GM19238 (cell line): ENCODE measurements at regions not wholly inside any gene's neighbourhood (a gene's known extent, or its start where the extent isn't known, plus 50 kb on each side); places are given as distances from the start of the nearest gene placed in this dataset.
"Not testable (repeated sequence)": the region's sequence is repeated elsewhere in the genome, so short reads cannot be mapped to it uniquely, and the experiment has no call there.

Experiments
- DNase-seq: peaks from one replicate; pipeline ENCODE4 v3.0.0; 2011; ENCODE audit warnings: low spot score; ENCODE audit not compliant: insufficient read length

DNA sequence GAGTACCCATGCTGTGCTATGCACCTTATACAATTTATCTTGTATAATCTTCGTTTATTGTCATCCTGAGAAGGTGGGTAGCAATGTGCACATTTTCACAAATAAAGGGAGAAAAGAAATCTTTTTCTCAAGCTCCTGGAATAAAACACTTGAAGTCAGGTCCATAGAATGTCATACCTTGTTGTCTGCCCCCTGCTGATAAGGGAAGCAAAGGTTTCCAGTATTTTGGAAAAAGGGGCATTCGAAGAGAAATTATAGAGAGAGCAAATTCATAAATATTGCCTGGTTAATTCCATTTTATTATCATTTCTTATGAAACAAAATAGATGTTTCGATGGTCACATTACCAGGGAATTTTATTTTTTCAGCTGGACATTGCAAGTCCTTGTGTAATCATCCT lies 277.8 kb downstream of the RAP2B start:
- DNase-seq, result no peak

DNA sequence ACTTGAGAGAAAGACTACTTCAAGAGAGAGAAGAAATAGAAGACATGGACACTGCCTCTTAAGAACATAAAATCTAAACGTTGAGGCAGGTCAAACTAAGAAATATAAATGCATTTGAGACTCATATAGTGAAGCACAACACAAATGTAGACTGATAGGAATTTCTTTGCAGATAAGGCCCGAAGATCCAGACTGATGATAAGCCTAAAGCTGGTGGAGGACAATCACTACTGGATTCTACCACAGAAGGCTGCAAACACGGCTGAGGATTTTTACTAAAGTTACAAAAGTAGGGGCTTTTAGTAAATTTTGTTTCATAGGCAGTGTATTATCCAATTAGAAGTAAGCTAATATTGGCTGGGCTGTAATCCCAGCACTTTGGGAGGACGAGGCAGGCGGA lies 278.3 kb downstream of the RAP2B start:
- DNase-seq, result no peak

DNA sequence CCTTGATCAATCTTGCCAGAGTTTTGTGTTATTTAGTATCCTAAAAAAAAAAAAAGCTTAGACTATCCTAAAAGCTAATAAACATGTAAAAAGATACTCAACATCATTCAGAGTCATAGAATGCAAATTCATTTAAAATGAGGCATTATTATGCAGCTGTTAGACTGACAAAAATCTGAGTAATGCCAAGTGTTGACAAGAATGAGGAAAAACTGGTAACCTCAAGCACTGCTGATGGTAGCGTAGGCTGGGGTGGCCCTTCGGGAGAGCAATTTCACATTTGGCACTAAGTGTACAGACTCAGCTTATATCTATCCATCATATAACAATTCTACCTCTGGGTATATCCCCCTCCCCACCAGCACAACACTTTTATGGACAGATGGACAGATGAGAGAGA lies 280.4 kb downstream of the RAP2B start:
- DNase-seq, result no peak

DNA sequence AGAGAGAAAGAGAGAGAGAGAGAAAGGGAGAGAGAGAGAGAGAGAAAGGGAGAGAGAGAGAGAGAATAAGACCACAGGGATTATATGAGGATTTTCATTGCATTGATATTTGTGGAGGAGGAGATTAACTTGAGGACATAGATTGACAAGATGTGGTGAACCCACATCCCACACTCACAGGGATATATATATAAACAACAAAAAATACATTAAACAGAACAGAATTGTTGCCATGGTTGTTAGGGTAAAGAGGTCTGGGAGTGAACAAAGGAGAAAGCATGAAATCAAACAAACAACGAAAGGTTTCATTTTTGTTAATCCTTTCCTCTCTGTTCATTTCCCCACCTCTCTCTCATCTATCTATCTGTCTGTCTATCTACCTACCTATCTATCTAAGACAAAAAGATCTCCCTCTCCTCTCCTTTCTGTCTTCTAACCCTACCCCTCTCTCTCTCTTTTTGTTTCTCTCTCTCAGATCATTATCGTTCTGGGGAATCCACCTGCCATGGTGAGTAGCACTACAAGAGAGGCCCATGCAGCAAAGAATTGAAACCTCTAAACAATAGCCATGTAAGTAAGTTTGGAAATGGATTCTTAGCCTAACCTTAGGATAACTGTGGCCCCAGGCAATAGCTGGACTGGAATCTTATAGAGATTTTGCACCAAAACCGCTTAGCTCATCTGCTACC lies 280.9 kb downstream of the RAP2B start:
- DNase-seq, result no peak

DNA sequence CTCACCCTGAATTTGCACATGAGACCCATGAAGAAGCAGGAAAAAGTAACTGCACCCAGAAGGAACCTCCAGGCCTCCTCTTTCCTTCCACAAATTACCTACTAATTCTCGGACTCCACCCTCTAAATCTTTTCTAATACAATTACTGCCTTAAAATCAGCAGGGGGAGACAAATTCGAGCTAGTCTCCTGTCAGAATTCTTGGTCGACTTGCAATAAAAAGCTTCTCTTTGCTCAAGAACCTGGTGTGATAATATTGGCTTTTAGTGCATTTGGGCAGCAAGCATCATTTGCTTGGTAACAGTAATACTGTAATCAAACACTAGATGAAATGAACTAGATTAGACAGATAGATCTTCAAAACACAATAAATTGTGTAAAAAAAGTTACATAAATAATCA lies 281.9 kb downstream of the RAP2B start:
- DNase-seq, result no peak

DNA sequence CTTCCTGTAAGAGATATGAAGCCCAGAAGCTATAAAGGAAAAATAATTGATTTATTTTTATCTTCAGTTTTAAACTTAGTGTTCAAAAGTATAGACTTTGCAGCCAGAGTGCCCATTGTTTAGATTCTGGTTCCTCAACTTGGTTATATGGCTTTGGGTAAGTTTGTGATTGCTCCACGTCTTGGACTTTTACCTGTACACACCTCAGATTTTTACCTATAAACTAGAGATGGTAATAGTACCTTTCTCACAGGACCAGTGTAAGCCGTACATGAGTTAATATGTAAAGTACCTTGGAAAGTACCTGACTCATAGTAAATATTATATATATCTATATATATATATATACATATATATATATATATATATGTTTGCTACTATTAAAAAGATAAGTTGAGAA lies 283.8 kb downstream of the RAP2B start:
- DNase-seq, result no peak

DNA sequence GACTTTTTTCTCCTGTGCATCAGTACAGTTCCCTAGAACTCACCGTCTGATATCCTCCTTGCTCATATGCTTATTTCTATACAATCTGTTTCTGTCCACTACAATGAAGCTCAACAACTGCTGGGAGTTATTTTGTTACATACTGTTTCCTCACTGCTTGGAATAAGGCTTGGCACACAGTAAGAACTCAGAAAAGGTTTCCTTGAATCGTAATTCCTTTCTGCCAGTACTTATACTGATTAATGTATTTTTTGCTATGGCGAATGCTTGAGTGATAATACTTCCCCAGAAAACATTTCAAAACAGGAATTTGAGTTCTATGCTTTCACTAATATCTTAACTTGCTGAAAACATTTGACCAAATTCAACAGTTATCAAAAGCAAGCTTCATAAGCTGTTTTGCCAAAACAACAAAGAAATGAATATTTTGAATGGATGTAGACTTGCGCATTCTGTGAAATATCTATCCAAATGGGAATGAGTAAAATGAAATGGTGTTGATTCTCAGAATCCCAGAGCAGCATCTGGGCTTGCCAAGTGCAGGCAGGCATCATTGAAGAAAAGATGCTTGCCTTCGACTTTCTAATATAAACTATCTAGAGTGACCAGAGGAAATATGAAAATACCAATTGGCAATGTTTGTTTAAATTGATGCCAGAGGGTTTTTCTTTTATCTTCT lies 286.3 kb downstream of the RAP2B start:
- no peak for DNase-seq

DNA sequence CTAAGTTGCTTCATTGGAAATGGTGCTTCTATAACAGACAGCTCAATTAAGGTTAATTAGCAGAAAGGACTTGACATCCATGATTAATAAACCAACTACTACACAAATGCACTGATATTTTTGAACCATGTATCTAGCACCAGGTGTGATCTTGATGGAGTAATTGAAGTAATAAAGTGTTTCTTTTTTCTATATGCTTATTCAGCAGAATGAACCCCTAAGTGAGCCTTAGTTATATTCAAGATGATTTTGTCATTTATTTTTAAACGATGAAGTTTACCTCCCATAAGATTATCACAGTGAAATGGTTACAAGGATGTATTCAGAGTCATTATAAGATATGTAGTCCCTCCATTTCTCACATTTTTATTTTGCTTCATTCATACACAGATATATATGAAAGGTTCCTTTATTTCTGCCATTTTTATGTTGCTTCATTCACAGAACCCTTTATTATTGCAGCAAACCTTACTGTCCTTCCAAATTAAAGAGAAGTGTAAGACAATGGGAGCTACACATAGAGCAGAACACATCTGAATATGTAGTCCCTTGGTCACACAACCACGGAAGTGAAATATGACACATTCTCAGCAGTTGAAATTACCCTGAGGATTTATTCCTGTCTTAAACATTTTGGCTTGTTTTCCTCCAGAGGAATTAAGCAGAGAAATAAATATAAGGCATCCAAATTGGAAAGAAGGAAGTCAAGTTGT lies 295.0 kb downstream of the RAP2B start:
- no peak for DNase-seq

DNA sequence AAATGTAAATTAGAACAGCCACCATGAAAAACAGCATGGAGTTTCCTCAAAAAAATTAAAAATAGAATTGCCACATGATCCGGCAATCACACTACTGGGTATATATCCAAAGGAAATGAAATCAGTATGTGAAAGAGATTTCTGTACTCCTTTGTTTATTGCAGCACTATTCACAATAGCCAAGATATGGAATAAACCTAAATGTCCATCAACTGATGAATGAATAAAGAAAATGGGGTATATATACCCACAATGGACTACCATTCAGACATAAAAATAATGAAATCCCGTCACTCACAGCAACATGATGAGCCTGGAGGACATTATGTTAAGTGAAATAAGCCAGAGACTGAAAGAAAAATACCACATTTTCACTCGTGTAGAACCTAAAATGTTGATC lies 296.9 kb downstream of the RAP2B start:
- no peak for DNase-seq

DNA sequence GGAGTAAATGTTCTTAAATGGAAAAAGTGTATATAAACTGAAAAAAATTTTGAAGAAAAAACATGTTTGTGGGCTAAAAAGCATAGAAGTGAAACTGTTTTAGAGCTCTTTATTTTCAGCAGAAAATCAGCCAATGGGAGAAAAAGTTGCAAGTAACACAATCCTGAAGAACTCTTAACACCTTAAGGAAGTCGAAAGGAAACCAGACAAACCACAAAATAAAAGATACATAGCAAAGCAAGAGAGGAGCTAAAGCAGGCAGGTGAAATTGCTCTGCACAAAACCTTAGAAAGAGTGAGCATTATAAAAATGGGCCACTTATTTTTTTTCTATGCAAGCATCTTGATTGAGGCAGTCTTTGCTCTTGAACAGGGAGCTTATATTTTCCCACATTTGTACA lies 300.5 kb downstream of the RAP2B start:
- DNase-seq, result no peak

DNA sequence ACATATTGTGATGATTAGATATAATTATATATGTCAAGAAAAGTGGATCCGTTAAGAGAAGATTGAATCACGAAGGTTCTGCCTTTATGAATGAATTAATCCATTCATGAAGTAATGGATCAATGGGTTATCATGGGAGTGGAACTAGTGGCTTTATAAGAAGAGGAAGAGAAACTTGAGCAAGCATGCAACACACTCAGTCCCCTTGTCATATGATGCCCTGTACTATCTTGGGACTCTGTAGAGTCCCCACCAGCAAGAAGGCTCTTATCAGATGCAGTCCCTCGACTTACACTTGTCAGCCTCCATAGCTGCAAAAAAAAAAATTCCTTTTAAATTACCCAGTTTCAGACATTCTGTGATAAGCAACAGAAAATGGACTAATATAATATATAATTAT lies 301.9 kb downstream of the RAP2B start:
- no peak for DNase-seq

DNA sequence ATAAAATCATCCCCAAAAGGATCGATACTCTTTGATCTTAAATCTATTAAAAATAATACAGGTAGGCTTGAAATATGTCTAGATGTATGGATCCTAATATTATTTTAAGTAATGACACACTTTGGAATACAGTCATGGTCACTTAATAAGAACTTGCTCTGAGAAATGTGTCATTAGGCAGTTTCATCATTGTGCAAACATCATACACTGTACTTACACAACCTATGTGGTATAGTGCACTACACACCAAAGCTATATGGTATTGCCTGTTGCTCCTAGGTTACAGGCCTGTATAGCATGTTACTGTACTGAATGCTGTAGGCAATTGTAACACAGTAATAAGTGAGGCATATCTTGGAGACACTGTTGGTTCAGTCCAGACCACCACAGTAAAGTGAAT lies 307.1 kb downstream of the RAP2B start:
- no peak for DNase-seq

DNA sequence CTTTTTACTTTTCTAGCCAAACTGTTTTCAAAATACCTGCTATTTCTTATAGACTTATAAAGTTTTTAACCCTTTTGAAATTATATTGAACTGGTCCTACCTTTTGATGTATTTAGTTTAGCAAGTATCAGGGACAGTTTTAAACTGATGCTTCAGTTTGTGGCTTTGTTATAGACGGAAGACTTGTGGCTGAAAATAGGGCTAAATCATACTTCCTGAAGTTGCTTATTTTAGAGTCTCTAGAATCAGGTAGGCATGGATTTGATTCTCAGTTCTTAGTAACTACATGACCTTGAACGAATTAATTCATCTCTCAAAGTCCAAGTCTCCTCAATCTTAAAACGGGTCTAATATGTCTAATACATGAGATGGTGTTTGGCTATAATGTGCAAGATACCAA lies 322.8 kb downstream of the RAP2B start:
- DNase-seq, result no peak

DNA sequence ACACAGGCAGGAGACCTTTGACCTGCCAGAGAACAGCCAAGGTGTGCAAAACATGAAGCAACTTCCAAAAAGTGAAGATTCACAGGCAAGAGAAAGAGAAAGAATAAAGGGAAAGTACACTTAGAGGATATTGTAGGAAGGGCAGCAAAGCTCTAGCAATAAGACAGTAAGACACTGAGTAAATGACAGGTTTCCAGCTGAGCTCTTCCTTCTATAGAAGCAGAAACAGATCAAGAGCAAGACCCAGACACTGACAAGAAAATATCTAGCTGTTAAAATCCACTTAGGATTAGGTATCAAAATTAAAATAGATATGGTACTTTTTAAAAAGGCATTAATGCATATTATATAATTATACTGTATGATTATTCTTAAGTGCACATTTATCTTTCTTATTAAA lies 333.4 kb downstream of the RAP2B start:
- no peak for DNase-seq

DNA sequence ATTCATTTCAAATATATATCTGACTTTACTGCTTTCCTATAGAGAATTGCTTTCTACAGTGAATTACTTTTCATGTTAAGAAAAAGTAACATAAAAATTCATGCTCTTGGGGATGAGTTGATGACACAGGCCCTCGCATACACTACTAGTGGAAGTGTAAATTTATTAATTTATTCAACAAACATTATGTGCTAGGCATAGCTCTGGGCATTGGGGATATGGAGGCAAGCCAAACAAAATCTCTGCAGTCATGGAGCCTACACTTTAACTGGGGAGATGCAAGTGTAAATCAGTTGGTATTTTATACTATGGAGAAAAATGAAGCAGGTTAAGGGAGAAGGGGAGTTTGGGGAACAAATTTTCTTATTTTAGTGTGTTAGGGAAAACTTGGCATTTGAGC lies 340.7 kb downstream of the RAP2B start:
- no peak for DNase-seq

DNA sequence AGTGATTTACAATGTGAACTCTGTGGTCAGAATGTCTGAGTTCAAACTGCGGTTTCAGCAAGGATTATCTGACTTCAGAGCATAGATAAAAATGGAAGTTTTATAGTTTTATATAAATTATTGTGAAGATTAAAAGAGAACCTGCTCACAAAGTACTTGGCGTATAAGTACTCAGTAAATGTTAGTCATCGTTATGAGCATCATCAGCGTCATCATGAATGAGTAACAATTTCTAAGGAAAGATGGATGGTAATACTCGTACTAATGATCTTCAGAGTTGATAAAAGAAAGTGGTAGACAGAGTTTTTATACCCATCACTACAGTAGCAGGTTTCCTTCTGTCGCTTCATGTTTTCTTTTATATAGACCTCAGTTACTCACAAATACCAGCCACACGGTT lies 341.8 kb downstream of the RAP2B start:
- DNase-seq, result no peak

DNA sequence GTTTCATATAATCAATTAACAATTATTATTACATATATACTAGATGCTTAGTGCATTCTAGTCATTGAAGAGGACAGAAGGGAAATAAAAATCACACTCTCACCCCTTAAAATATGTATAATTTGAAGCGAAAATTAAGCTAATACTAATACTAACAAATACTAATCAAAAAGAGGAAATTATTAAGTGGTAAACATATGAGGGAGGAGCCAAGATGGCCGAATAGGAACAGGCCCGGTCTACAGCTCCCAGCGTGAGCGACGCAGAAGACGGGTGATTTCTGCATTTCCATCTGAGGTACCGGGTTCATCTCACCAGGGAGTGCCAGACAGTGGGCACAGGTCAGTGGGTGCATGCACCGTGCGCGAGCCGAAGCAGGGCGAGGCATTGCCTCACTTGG lies 344.2 kb downstream of the RAP2B start:
- not testable (repeated sequence) for DNase-seq

DNA sequence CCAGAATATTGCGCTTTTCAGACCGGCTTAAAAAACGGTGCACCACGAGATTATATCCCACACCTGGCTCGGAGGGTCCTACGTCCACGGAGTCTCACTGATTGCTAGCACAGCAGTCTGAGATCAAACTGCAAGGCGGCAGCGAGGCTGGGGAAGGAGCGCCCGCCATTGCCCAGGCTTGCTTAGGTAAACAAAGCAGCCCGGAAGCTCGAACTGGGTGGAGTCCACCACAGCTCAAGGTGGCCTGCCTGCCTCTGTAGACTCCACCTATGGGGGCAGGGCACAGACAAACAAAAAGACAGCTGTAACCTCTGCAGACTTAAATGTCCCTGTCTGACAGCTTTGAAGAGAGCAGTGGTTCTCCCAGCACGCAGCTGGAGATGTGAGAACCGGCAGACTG lies 344.7 kb downstream of the RAP2B start:
- DNase-seq, result not testable (repeated sequence)

DNA sequence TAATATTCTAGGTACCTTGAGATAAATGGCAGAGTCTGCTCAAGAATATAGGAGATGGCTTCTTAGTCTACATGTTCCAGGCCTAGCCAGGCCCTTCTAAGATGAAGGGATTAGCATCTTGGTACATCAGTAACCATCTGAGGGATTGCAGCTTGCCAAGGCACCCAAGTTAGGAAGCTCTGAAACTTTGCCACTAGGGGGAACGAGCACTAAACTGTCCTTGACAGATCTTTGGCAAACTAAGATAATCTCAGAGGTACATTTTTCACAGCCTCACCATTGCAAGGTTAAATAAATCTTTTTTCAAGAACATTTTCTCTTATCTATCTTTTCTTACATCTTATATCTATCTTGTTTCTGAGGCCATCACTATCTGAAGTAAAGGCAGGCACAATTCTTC lies 351.2 kb downstream of the RAP2B start:
- DNase-seq, result no peak

DNA sequence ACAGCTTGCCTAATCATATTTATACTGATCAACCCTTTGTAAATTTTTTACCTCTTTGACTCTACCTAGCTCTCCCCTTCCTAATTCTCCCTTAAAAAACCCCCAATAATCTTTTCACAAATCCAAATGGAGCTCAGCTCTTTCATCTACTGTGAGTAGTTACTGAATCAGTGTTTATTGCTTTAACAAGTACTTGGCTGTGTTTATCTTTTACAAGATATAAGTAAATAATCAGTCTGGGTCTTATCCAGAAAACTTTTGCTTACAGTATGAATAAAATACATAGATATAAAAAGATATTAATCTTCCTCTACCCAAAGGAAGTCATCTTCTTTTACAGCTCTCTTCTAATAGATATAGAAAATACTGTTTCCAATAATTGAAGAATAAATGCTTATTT lies 366.4 kb downstream of the RAP2B start:
- no peak for DNase-seq

DNA sequence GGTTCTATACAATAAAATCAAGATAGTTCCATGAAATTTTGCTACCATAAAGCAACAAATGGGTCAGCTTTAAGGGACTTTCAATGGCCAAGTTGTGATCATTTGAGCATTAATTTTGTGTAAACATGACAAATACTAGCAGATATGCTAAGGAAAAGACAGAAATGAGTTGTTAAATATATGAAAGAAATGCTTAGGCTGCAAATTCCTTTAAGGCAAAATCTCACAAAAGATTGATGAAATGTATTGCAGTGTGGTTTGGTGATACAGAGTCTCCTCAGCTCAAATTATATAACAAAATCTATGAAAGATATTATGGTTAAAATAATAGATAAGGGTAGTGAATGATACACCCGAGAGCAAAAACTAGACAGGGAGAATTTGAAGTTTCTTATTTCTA lies 377.2 kb downstream of the RAP2B start:
- DNase-seq, result no peak

DNA sequence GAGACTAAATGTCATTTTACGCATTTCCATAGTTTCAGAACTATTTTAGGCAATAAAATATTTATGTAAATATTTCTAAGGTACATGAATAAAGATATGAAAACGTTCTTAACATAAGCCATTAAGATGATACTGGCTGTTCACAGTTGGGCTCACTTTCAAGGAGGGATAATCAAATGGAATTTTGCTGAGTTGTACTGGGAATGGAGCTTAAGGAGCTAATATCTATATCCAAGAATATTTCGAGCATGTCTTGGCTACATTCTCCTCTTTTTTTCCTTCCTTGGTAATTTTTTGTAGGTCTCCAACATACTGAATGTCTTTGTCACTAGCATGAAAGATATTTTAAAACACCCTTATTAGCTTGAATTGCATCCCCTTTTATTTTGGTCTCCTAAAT lies 383.4 kb downstream of the RAP2B start:
- DNase-seq, result no peak

DNA sequence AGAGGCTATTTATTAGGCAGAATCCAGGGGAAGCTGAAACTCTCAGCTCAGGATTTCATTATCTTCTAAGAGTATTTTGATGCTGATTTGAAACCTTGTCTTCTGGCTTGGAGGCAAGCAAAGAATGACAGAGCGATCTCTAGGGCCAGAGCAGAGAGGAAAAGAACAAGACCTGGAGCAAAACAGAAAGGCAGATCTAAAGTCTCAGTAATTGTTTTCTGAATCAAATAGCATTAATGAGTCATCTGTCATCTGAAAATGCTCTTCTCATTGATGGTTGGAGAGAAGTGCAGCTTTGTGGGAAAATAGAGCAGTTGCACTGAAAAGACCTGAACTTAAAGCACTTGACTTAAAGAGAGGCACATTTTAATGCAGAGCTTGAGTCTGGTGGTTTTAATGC lies 385.9 kb downstream of the RAP2B start:
- DNase-seq, result no peak
